ENCODE measurements at regions not wholly inside any gene's neighbourhood (a gene's known extent, or its start where the extent isn't known, plus 50 kb on each side); places are given as distances from the start of the nearest gene placed in this dataset.

DNA sequence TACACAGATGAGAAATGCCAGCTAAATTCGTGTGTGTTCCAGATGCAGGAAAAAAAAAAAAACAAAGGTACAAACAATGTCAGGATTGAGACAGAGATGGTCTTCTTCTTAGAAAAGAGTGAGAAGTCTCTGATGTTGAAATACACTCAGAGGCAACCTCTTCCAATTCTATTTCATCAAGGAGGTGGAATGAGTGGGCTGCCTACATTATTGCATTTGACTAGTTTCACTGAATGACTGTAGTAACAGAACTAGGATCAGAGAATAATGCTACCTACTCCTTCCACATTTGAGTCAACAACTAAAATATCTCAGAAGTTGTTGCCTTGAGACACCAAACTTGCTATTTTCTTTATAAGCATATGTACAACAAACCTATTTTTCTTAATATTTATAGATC, 1332.2 kb upstream of the FLRT2 start:
- Mint-ChIP-seq H3K4me3 (ENCODE audit: unreplicated experiment) (no peak overlapping the region), H3K27ac (ENCODE audit: unreplicated experiment) (no peak overlapping the region), H3K27me3 (ENCODE audit: insufficient read depth, unreplicated experiment) (no peaks in the 10 kb centered on the region), H3K4me1 (ENCODE audit: low read depth, unreplicated experiment) (peaks cover 6% of the 10 kb centered on the region), H3K9me3 (ENCODE audit: unreplicated experiment) (peaks cover 18% of the 10 kb centered on the region), H3K36me3 (ENCODE audit: insufficient read depth, unreplicated experiment) (no peaks in the 10 kb centered on the region)
- no peak for DNase-seq
- TF ChIP-seq, protein P1, sequence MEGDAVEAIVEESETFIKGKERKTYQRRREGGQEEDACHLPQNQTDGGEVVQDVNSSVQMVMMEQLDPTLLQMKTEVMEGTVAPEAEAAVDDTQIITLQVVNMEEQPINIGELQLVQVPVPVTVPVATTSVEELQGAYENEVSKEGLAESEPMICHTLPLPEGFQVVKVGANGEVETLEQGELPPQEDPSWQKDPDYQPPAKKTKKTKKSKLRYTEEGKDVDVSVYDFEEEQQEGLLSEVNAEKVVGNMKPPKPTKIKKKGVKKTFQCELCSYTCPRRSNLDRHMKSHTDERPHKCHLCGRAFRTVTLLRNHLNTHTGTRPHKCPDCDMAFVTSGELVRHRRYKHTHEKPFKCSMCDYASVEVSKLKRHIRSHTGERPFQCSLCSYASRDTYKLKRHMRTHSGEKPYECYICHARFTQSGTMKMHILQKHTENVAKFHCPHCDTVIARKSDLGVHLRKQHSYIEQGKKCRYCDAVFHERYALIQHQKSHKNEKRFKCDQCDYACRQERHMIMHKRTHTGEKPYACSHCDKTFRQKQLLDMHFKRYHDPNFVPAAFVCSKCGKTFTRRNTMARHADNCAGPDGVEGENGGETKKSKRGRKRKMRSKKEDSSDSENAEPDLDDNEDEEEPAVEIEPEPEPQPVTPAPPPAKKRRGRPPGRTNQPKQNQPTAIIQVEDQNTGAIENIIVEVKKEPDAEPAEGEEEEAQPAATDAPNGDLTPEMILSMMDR (IDR thresholded peaks at IDR 0.05; ENCODE audit: insufficient read depth in 1 of 2, low read depth in 1 of 2, low read length in 1 of 2, severe bottlenecking in 1 of 2, unreplicated experiment in 1 of 2): no peak
- CTCF ChIA-PET: no interaction called here
- peaks cover 5% of the 10 kb centered on the region for H3K9me3 ChIP-seq
- POLR2A ChIA-PET: no interaction called here
- no peaks in the 10 kb centered on the region for H3K36me3 ChIP-seq (ENCODE audit: control insufficient read depth, insufficient read depth, low read length)
- H3K27me3 ChIP-seq (replicated peaks; ENCODE audit: control insufficient read depth, insufficient read depth, low read length): no peaks in the 10 kb centered on the region
- peaks cover 8% of the 10 kb centered on the region; the same call in 1 of the 2 replicates for H3K4me1 ChIP-seq
- no peak overlapping the region for H3K4me3 ChIP-seq (ENCODE audit: low read depth, low read length)
- intact Hi-C loops (cut with micrococcal nuclease; ENCODE audit: unreplicated experiment): no loop called here
- BruUV-seq (replicated peaks): no TSS peak

DNA sequence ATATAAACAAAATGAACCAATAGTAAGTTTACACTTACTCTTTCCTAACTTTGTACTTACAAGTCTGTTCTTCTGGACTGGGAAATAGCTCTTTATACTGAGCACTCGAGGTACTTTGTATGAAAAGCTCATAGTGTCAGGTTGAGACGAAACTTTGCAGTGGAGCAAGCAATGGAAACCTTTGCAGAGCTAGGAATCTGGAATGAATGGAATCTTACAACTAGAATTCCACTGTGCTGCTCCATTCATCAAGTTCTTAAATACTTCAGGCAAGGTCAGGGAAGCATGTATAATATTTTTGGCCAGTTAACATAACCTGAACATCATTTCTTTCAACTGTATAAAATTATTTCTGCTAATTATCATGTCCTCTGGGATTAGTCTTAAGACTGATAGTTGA, 1327.5 kb upstream of the FLRT2 start:
- H3K4me3 ChIP-seq (ENCODE audit: low read depth, low read length): no peak overlapping the region
- intact Hi-C loops (cut with micrococcal nuclease; ENCODE audit: unreplicated experiment): no loop called here
- no peaks in the 10 kb centered on the region for H3K9me3 ChIP-seq
- Mint-ChIP-seq H3K4me3 (ENCODE audit: unreplicated experiment) (no peak overlapping the region), H3K36me3 (ENCODE audit: insufficient read depth, unreplicated experiment) (no peaks in the 10 kb centered on the region), H3K27ac (ENCODE audit: unreplicated experiment) (no peak overlapping the region), H3K27me3 (ENCODE audit: insufficient read depth, unreplicated experiment) (no peaks in the 10 kb centered on the region), H3K9me3 (ENCODE audit: unreplicated experiment) (peaks cover 8% of the 10 kb centered on the region), H3K4me1 (ENCODE audit: low read depth, unreplicated experiment) (peaks cover 6% of the 10 kb centered on the region)
- H3K36me3 ChIP-seq (ENCODE audit: control insufficient read depth, insufficient read depth, low read length): no peaks in the 10 kb centered on the region
- peaks cover 14% of the 10 kb centered on the region for H3K4me1 ChIP-seq
- ChIA-PET POLR2A (no interaction called here), CTCF (no interaction called here)
- no peaks in the 10 kb centered on the region for H3K27me3 ChIP-seq (replicated peaks; ENCODE audit: control insufficient read depth, insufficient read depth, low read length)
- no TSS peak for BruUV-seq (replicated peaks)
- TF ChIP-seq, protein P1 (IDR thresholded peaks at IDR 0.05; ENCODE audit: insufficient read depth in 1 of 2, low read depth in 1 of 2, low read length in 1 of 2, severe bottlenecking in 1 of 2, unreplicated experiment in 1 of 2): no peak
- no peak for DNase-seq

DNA sequence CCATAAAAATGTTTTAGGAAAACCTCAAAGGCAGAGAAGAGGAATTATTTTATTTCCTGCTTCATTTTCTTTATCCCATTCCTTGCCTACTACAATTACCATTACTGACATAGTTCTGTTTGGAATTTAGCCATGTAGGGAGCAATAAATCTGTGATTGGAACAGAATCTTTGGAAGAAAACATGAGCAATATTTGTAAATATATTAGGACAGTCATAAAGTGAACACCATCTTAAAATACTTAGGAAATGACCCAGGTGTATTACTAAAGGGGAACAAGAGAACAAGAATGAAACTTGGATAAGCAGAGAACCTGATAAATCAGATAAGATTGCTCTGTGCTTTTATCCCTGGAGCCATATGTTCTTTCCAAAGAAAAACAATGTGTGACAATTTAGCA, 1326.0 kb upstream of the FLRT2 start:
- BruUV-seq (replicated peaks): no TSS peak
- Mint-ChIP-seq H3K4me3 (ENCODE audit: unreplicated experiment) (no peak overlapping the region), H3K9me3 (ENCODE audit: unreplicated experiment) (peaks cover 18% of the 10 kb centered on the region), H3K36me3 (ENCODE audit: insufficient read depth, unreplicated experiment) (no peaks in the 10 kb centered on the region), H3K27me3 (ENCODE audit: insufficient read depth, unreplicated experiment) (no peaks in the 10 kb centered on the region), H3K27ac (ENCODE audit: unreplicated experiment) (no peak overlapping the region), H3K4me1 (ENCODE audit: low read depth, unreplicated experiment) (peaks cover 6% of the 10 kb centered on the region)
- TF ChIP-seq, protein P1 (IDR thresholded peaks at IDR 0.05; ENCODE audit: insufficient read depth in 1 of 2, low read depth in 1 of 2, low read length in 1 of 2, severe bottlenecking in 1 of 2, unreplicated experiment in 1 of 2): no peak
- CTCF ChIA-PET: no interaction called here
- Histone ChIP-seq H3K36me3 (ENCODE audit: control insufficient read depth, insufficient read depth, low read length) (no peaks in the 10 kb centered on the region), H3K4me3 (ENCODE audit: low read depth, low read length) (no peak overlapping the region), H3K27me3 (replicated peaks; ENCODE audit: control insufficient read depth, insufficient read depth, low read length) (no peaks in the 10 kb centered on the region), H3K9me3 (no peaks in the 10 kb centered on the region), H3K4me1 (peaks cover 14% of the 10 kb centered on the region)
- intact Hi-C loops (cut with micrococcal nuclease; ENCODE audit: unreplicated experiment): no loop called here
- POLR2A ChIA-PET: no interaction called here
- no peak for DNase-seq

All from Caco-2 (cell line).